ENCODE measurements at regions not wholly inside any gene's neighbourhood (a gene's known extent, or its start where the extent isn't known, plus 50 kb on each side); places are given as distances from the start of the nearest gene placed in this dataset.

GRCh38 chr7:25887266-25887665 is 264.7 kb upstream of the NFE2L3 start:
- TF ChIP-seq, protein P1, sequence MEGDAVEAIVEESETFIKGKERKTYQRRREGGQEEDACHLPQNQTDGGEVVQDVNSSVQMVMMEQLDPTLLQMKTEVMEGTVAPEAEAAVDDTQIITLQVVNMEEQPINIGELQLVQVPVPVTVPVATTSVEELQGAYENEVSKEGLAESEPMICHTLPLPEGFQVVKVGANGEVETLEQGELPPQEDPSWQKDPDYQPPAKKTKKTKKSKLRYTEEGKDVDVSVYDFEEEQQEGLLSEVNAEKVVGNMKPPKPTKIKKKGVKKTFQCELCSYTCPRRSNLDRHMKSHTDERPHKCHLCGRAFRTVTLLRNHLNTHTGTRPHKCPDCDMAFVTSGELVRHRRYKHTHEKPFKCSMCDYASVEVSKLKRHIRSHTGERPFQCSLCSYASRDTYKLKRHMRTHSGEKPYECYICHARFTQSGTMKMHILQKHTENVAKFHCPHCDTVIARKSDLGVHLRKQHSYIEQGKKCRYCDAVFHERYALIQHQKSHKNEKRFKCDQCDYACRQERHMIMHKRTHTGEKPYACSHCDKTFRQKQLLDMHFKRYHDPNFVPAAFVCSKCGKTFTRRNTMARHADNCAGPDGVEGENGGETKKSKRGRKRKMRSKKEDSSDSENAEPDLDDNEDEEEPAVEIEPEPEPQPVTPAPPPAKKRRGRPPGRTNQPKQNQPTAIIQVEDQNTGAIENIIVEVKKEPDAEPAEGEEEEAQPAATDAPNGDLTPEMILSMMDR (IDR thresholded peaks at IDR 0.05; ENCODE audit: poor library complexity, severe bottlenecking), result no peak
- TF ChIP-seq POLR2AphosphoS5 (IDR thresholded peaks at IDR 0.05) (no peak), MXI1 (conservative IDR thresholded peaks at IDR 0.05; ENCODE audit: poor library complexity, severe bottlenecking) (no peak), TAF1 (IDR thresholded peaks at IDR 0.05; ENCODE audit: low read depth) (no peak), EP300 (conservative IDR thresholded peaks at IDR 0.05; ENCODE audit: poor library complexity, severe bottlenecking) (no peak), RAD21 (conservative IDR thresholded peaks at IDR 0.05) (no peak), EZH2 (IDR thresholded peaks at IDR 0.05; ENCODE audit: borderline replicate concordance, insufficient read depth, low read length, poor library complexity, severe bottlenecking) (no peak), REST (IDR thresholded peaks at IDR 0.05; ENCODE audit: borderline replicate concordance) (no peak)

Data from neural cell (in vitro differentiated cells).